Hematopoietic multipotent progenitor cell treated with erythropoietin and hydrocortisone succinate and interleukin-3 and kit ligand, for 8 days (in vitro differentiated cells): ENCODE measurements at regions not wholly inside any gene's neighbourhood (a gene's known extent, or its start where the extent isn't known, plus 50 kb on each side); places are given as distances from the start of the nearest gene placed in this dataset.

Source experiments
- DNase-seq: peaks from one replicate; pipeline ENCODE4 v3.0.0-alpha.2; 2015

DNA sequence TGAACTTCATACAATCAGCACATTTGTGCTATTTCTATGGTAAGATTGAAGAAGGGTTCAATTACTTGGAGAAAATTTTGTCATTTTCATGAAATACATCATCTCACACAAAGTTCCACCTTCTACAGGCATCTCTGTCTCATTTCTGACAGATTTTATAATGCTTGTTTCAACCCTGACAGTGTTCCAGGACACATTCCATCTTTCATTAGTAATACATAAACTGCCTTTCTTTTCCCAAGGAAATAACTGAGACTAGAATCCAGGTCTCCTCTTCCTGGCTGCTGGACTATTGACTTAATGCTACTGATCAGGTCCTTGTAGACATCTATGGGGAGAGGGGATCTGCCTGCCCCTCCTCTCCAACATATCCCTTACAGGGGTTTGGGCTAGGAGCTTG lies 70.1 kb upstream of the PLPP4 start:
- DNase-seq: no peak

DNA sequence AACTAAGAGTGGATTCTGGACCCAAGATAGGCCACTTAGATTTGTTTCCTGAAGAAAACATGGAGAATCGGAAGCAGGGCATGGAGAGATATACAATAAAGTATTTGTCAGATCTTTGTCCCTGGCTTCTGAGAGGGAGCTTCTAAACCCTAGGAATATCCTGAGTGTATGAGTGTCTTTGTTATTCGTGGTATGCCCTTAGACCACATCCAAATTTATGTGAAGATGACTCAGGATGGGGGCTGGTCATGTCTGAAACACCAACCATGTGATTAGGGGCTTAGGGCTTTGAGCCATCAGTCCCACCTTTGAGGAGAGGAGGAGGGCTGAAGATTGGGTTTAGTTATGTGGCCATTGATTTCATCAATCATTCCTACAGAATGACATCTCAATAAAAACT lies 69.7 kb upstream of the PLPP4 start:
- DNase-seq: no peak

DNA sequence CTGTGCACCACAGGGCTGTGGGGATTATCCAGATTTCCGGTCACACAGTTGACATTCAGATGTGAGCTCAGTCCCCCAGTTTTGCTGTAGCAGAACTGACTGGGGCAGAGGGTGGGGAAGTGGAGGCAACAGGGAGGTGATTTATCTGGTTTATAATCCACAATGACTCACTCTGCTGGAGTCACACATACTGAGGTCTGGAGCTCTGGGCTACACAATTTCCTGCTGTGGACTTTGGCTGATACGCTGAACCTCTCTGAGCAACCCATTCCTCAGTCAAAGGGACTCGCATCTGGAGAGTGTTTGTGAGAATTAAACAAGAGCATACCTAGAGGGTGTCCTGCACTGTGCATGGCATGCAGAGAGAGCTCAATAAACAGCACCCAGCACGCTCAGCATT lies 64.8 kb upstream of the PLPP4 start:
- DNase-seq: no peak

DNA sequence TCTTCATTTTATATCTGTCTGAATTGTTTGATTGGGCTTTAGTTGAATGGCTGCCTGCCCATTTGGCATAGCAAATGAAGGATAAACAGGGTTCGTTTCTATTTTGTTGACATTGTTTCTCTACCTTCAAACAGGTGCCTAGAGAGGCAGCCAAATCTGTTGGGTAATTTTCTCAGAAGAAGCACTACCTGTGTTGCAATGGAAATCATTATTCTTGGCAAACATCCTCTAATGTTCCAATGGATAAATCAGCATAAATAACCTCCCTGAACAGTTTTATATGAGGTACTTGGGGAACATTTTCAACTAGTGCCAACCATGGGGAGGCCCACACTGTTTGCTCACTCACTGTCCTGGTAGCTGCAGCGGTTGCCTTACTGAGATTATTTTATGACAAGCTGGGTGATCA lies 64.4 kb upstream of the PLPP4 start:
- no peak for DNase-seq

DNA sequence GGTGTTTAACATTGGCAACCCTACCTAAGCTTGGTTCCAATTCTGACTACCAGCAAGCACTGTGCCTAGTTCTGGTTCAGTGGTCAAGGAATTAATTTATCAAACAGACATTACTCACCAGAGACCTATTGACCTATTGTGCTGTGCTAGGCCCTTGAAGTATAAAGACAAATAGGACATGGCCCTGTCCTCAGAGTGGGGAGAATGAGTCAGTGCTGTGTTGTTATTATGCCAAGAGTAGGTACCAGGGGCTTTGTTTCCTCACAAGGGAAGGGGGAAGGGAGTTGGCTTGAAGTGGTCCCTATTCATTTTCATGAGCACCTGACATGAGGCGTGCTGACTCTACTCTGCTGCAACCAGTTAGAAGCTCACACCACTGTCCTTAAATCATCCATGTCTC lies 62.6 kb upstream of the PLPP4 start:
- no peak for DNase-seq

DNA sequence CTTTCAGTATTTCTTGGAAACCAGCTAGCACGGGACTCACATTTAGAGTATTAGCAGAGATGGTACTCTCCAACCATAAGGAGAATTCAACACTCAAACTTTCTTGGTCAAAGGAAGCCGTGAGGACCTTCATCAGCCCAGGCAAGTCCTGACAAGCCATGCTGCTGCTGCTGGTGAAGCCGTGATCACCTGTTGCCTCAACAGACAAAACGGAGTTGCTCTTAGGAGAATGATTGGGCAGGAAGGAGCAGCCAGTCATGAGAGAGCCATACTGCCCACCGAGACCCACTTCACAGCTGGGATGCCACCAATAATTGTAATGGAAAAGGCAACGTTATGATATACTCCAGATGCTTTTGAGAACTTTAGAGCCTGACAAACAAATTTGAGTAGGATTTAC lies 60.8 kb upstream of the PLPP4 start:
- no peak for DNase-seq

DNA sequence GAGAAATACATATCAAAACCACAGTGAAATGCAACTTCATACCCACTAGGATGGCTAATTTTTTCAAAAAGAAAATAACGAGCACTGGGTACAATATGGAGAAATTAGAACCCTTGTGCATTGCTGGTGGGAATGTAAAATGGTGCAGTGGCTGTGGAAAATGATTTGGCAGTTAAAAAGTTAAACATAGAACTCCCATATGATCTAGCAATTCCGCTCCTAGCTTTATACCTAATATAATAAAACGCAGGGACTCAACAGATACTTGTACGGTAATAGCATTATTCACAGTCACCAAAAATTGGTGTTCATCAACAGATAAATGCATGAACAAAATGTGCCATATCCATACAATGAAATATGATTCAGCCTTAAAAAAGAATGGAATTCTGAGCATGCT lies 58.8 kb upstream of the PLPP4 start:
- no peak for DNase-seq

DNA sequence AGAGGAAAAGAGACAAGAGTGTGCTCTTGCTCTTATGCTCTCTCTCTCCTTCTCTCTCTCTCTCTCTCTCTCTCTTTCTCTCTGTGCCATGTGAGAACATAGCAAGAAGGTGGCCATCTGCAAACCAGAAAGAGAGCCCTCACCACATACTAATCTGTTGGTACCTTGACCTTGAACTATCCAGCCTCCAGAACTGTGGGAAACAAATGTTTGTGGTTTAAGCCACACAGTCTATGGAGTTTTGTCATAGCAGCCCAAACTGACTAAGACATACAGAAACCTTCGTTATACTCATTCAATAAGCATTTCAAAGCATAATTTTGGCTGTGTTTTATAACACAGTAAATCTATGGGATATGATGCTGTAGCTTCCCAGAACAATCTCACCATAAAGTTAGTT lies 56.4 kb upstream of the PLPP4 start:
- DNase-seq: no peak

DNA sequence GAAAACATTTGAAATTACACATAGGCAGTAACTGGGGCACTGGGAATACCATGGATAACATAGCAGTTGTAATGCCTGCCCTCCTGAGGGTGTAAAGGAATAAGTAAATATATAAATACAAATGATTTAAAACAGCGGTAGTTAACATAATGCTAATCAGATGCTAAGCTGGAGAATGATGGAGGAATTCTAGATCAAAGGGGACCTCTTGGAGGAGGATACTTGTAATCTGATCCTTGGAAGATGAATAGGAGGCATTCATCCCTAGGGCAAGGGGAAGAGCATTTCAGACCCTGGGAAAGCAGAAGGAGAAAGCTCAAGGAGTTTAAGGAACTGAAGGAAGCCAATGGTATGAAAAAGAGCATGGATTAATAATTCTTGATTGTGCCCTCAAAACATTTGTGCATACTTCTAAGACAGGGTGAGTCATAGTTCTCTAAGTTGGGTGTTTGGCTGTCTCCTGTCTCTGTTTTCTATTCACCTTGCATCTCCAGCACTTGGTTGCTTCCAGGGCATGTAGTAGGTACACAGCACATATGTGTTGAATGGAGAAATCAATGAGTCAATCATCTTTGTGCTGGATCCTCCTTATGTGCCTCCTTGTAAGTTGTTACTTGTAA lies 54.8 kb upstream of the PLPP4 start:
- no peak for DNase-seq

DNA sequence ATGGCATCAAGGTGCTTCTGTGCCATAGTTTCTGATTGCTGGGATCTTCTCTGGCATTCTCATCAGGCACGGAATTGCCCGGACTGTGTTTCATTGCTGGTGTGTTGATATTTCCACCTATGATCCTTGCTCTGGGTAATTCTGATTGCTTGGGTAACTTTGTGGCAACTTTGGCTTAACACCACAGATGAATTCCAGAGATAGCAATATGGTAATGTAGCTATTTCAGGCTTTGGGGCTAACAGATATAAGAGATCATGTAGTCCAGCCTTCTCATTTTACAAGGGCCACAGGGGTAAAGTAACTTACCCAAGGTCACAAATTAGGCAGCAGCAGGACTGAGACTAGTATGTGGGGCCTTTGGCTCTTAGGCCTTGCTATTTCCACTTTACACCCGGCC lies 53.9 kb upstream of the PLPP4 start:
- no peak for DNase-seq

DNA sequence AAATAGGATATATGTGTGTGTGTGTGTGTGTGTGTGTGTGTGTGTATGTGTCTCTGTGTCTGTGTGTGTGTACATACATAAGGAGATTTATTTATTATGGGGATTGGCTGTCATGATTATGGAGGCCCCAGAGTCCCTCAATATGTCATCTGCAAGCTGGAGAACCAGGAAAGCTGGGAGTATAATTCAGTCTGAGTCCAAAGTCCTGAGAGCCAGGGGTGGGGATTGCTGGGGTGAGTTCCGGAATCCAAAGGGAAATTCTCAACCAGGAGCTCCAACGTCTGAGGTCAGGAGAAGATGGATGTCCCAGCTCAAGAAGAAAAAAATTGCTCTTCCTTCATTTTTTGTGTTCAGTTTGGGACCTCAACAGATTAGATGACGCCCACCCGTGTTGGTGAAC lies 50.7 kb upstream of the PLPP4 start:
- DNase-seq: no peak
